ENCODE measurements at regions not wholly inside any gene's neighbourhood (a gene's known extent, or its start where the extent isn't known, plus 50 kb on each side); places are given as distances from the start of the nearest gene placed in this dataset.

GRCh38 chr5:111016801-111017200 lies 54.7 kb upstream of the TSLP start:
- TF ChIP-seq CTCF (IDR thresholded peaks at IDR 0.05) (no peak), POLR2A (IDR thresholded peaks at IDR 0.05) (no peak), POLR2AphosphoS5 (IDR thresholded peaks at IDR 0.05; ENCODE audit: insufficient read depth in 1 of 2, low read depth in 1 of 2) (no peak)
